H1 (cell line): ENCODE measurements at regions not wholly inside any gene's neighbourhood (a gene's known extent, or its start where the extent isn't known, plus 50 kb on each side); places are given as distances from the start of the nearest gene placed in this dataset.

ENCODE experiments used
- ASH2L ChIP-seq: fragments of 200-600, 300-600 bp; sonication (generic); IDR thresholded peaks from one replicate; pipeline ENCODE4 v1.7.1; 2017; ENCODE audit warnings: low read length
- BRCA1 ChIP-seq: IDR thresholded peaks from 2 replicates; pipeline ENCODE4 v1.6.1; 2012; ENCODE audit warnings: low read depth, low read length, improper control_type of control experiment
- FOSL1 ChIP-seq: IDR thresholded peaks from 2 replicates; pipeline ENCODE4 v1.6.1; 2011; ENCODE audit warnings: mild to moderate bottlenecking, low read depth, low read length, moderate library complexity; ENCODE audit not compliant: insufficient read depth
- KDM5A ChIP-seq: fragments of 200-600 bp; IDR thresholded peaks from 2 replicates; pipeline ENCODE4 v1.7.1; 2012; ENCODE audit warnings: mild to moderate bottlenecking, low read length, inconsistent platforms, mixed read lengths
- NANOG ChIP-seq: IDR thresholded peaks from 2 replicates; pipeline ENCODE4 v1.6.1; 2011; ENCODE audit warnings: low read length, low read depth, mild to moderate bottlenecking, inconsistent platforms; ENCODE audit not compliant: insufficient read depth, poor library complexity, severe bottlenecking
- SAP30 ChIP-seq: fragments of 300-600 bp; sonication (generic); IDR thresholded peaks from 2 replicates; pipeline ENCODE4 v1.7.1; 2012; ENCODE audit warnings: low read length, moderate library complexity, mild to moderate bottlenecking, inconsistent platforms; ENCODE audit not compliant: insufficient read depth, insufficient replicate concordance
- SIX5 ChIP-seq: IDR thresholded peaks from 2 replicates; pipeline ENCODE4 v1.6.1; 2011; ENCODE audit warnings: mild to moderate bottlenecking, low read depth, low read length
- TEAD4 ChIP-seq: IDR thresholded peaks from 2 replicates; pipeline ENCODE4 v1.6.1; 2012; ENCODE audit warnings: low read depth, low read length, inconsistent platforms, mixed read lengths
- TF ChIP-seq, protein P1 (sequence below), 3 experiments: IDR thresholded peaks; 1 replicate in 2 of 3; 2 replicates in 1 of 3; pipeline versions ENCODE4 v1.5.1 to v1.6.1; 2011; ENCODE audit warnings: low read length in 3 of 3, mild to moderate bottlenecking in 3 of 3, inconsistent platforms in 2 of 3, low read depth in 1 of 3, moderate library complexity in 1 of 3; ENCODE audit not compliant: insufficient read depth in 1 of 3; ENCODE audit errors: control extremely low read depth in 1 of 3
- TF ChIP-seq, protein P2 (sequence below): IDR thresholded peaks from 2 replicates; pipeline ENCODE4 v1.6.1; 2012; ENCODE audit warnings: inconsistent platforms

DNA sequence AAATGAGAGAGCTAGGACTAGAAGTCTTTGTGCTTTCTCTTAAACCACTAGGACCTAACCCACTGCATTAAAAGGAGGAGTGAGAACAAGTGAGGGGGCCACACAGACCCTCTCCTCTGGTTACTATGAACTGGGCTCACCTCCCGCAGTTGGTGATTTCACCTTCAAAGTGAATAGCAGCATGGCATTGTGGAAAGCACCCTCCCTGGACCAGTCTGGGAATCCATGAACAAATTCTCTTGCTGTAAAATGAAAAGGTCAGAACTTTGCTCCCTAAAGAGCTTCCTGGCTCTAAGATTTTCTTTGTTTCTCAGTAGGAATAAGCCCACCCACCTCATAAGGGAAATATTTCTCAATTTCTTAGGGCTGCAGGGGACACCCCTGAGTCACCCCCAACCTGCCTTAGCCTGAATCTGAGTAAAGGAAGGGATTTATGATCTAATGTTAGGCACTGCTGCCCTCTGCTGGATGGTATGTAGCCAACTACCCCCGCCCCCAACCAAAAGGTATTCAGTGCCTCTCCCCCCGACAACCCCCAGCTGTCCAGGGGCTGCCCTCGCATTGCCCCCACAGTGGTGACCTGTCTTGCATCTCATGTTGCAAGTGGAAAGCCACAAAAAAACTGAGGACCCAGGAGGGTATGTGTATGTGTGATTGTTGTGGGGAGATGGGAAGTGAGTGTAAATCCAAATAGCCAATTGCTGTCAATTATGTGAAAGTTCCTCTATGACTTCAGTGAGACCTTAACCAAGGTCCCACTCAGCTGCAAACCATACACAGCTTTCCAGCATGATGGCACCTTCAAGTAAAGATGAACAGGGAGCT lies 230.9 kb upstream of the SLC14A2 start (continued):
- TF ChIP-seq NANOG, result no peak
- no peak for TF ChIP-seq BRCA1
- TF ChIP-seq FOSL1, result no peak
- TF ChIP-seq, protein P1, sequence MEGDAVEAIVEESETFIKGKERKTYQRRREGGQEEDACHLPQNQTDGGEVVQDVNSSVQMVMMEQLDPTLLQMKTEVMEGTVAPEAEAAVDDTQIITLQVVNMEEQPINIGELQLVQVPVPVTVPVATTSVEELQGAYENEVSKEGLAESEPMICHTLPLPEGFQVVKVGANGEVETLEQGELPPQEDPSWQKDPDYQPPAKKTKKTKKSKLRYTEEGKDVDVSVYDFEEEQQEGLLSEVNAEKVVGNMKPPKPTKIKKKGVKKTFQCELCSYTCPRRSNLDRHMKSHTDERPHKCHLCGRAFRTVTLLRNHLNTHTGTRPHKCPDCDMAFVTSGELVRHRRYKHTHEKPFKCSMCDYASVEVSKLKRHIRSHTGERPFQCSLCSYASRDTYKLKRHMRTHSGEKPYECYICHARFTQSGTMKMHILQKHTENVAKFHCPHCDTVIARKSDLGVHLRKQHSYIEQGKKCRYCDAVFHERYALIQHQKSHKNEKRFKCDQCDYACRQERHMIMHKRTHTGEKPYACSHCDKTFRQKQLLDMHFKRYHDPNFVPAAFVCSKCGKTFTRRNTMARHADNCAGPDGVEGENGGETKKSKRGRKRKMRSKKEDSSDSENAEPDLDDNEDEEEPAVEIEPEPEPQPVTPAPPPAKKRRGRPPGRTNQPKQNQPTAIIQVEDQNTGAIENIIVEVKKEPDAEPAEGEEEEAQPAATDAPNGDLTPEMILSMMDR (IDR thresholded peaks at IDR 0.05; ENCODE audit: control extremely low read depth in 1 of 3, insufficient read depth in 1 of 3, low read depth in 1 of 3, low read length in 3 of 3), result peak; percentile 65 to 77 (median 75)
- no peak for TF ChIP-seq SAP30
- TF ChIP-seq KDM5A, result no peak
- no peak for TF ChIP-seq SIX5
- peak; percentile 100 for TF ChIP-seq TEAD4
- TF ChIP-seq, protein P2, sequence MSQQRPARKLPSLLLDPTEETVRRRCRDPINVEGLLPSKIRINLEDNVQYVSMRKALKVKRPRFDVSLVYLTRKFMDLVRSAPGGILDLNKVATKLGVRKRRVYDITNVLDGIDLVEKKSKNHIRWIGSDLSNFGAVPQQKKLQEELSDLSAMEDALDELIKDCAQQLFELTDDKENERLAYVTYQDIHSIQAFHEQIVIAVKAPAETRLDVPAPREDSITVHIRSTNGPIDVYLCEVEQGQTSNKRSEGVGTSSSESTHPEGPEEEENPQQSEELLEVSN, result peak; percentile 47; the same call in 1 of the 2 replicates
- no peak for TF ChIP-seq ASH2L
